Colonic mucosa (tissue), 4 donors: ENCODE measurements at regions not wholly inside any gene's neighbourhood (a gene's known extent, or its start where the extent isn't known, plus 50 kb on each side); places are given as distances from the start of the nearest gene placed in this dataset.

Source experiments
- DNase-seq: peaks from one replicate; pipeline ENCODE4 v3.0.0-alpha.2; 2020
- H3K27ac ChIP-seq: fragments of 200-600 bp; one replicate; pipeline ENCODE4 v1.8.0; 2021
- H3K27me3 ChIP-seq: fragments of 200-600 bp; one replicate; pipeline ENCODE4 v1.8.0; 2021
- H3K36me3 ChIP-seq: fragments of 200-600 bp; one replicate; pipeline ENCODE4 v1.8.0; 2021
- H3K4me1 ChIP-seq: fragments of 200-600 bp; one replicate; pipeline ENCODE4 v1.8.0; 2021; ENCODE audit warnings: mild to moderate bottlenecking
- H3K4me3 ChIP-seq: fragments of 200-600 bp; one replicate; pipeline ENCODE4 v1.8.0; 2021
- H3K9ac ChIP-seq, 2 donors: one replicate each; pipeline ENCODE4 v1.7.0; 2013; ENCODE audit warnings: control low read depth in 2 of 2, low read depth in 2 of 2, low read length in 2 of 2
- H3K9me3 ChIP-seq: fragments of 200-600 bp; one replicate; pipeline ENCODE4 v1.8.0; 2021
- intact Hi-C: fragments of 100-400 bp; cut with DNase I; formaldehyde crosslinking; loops from one replicate; pipeline ENCODE4 v1.14.1; 2022
- TF ChIP-seq, protein P1 (sequence below): fragments of 200-600 bp; IDR thresholded peaks from one replicate; pipeline ENCODE4 v1.8.0; 2022; ENCODE audit warnings: antibody characterized with exemption, mild to moderate bottlenecking
- donor health status: healthy.
- donor health status: DM: no; HTN: no; CAD: no.
- donor health status: DM: no; HTN: no; CAD: no.

DNA sequence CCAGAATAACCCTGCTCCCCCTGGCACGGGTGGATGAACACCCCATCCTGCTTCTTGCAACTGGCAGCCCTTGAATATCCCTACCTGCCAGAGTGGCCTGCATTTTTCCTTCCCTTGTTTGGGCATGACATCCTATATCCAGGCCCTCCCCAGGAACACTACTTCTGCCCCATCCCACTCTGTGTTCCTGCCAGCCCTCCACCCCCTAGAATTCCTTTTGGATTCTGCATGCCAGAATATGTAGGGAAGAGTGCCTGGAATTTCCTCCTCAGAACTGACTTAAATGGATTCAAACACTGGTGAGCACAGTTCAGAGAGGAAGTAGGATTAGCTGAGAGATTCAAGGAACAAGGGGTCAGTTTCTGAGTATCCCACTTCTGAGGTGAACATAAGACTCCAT, 123.5 kb upstream of the PELI1 start:
- no peak for DNase-seq
- intact Hi-C loops, result no loop called here
- no peaks in the 10 kb centered on the region for H3K36me3 ChIP-seq
- no peak overlapping the region for H3K9ac ChIP-seq
- no peaks in the 10 kb centered on the region for H3K27me3 ChIP-seq
- H3K27ac ChIP-seq, result no peak overlapping the region
- H3K9me3 ChIP-seq, result no peaks in the 10 kb centered on the region
- no peaks in the 10 kb centered on the region for H3K4me1 ChIP-seq
- H3K4me3 ChIP-seq, result no peak overlapping the region
- TF ChIP-seq, protein P1, sequence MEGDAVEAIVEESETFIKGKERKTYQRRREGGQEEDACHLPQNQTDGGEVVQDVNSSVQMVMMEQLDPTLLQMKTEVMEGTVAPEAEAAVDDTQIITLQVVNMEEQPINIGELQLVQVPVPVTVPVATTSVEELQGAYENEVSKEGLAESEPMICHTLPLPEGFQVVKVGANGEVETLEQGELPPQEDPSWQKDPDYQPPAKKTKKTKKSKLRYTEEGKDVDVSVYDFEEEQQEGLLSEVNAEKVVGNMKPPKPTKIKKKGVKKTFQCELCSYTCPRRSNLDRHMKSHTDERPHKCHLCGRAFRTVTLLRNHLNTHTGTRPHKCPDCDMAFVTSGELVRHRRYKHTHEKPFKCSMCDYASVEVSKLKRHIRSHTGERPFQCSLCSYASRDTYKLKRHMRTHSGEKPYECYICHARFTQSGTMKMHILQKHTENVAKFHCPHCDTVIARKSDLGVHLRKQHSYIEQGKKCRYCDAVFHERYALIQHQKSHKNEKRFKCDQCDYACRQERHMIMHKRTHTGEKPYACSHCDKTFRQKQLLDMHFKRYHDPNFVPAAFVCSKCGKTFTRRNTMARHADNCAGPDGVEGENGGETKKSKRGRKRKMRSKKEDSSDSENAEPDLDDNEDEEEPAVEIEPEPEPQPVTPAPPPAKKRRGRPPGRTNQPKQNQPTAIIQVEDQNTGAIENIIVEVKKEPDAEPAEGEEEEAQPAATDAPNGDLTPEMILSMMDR, result no peak

DNA sequence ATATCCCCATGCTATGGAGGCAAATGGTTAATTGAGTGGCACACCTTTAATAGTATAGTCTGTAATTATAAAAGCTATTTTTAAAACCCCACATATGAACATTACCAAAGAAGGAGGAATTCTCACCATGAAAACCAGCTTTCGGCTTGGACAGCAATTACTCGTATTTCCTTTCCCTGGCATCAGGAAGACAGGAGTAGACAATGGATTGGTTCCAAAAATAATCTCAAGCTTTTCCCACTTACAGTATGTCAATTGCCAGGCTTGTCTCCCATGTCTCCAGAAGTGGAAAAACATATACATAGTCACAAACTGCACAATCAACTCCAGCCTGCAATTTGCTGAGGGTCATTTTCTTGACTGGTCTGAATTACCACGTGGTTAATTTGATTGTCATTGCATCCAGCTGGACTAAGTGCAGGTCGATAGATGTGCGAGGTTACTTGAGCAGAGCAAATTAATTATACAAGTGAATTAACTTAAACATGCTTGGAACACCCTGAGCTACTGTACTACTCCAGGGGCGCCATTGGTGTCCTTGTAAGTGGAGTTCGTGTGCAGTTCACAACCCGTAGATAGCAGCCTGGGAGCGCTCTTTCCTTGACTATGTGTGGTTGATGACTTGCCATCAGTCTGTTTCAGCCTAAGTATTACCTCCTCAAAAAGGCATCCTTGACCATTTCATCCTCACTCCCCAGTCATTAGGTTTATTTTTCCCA, 124.3 kb upstream of the PELI1 start:
- H3K4me1 ChIP-seq, result no peaks in the 10 kb centered on the region
- no peak overlapping the region for H3K9ac ChIP-seq
- H3K27ac ChIP-seq, result no peak overlapping the region
- intact Hi-C loops, result no loop called here
- H3K36me3 ChIP-seq, result no peaks in the 10 kb centered on the region
- H3K4me3 ChIP-seq, result no peak overlapping the region
- H3K27me3 ChIP-seq, result no peaks in the 10 kb centered on the region
- DNase-seq, result no peak
- H3K9me3 ChIP-seq, result no peaks in the 10 kb centered on the region
- TF ChIP-seq, protein P1, result no peak

DNA sequence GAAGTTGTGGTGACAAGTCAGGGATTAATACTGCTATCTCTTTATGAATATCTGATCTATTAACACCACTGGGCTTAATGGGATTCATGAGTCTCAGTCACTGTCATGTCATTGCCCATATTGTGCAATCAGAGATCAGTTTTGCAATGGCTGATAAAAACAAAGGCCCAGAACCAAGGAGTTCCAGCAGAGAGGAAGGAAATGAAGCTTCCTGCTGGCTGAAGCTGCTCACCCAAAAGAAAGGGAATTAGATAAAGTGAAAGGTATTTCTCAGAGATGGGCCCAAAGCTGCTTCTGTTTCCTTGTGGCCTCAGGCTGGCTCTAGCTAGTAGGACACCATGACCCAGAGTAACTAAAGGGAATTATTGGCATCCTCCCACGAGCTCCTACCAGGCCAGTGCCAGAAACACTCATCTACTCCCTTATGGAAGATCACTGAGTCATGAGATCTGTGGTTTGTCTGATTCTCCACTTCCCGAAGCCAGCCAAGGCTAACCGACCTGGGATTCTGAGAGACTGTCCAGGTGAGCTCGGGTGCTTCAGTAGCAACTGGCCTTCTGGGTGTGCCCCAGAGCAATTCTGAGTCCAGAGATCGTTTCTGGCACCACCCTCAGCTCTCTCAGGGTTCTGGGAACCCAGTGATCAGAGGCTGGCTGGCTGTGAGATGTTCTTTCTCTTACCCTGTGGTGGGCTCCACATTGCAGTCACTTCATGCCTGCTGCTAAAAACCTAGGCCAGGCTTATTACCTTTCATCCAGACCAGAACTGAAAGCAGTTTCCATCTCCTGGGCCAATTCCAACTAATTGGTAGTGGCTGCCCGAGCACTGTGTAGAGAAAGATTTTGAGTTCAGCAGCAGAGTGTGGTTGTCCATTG, 129.5 kb upstream of the PELI1 start:
- intact Hi-C loops, result no loop called here
- Histone ChIP-seq H3K4me1 (peaks cover 6% of the 10 kb centered on the region), H3K4me3 (no peak overlapping the region), H3K27ac (peak overlapping the region; percentile 66), H3K9me3 (no peaks in the 10 kb centered on the region), H3K36me3 (no peaks in the 10 kb centered on the region), H3K27me3 (no peaks in the 10 kb centered on the region), H3K9ac (peak overlapping the region in 1 of 2 donors; percentile 19)
- TF ChIP-seq, protein P1, result no peak
- peak; percentile 77 for DNase-seq

DNA sequence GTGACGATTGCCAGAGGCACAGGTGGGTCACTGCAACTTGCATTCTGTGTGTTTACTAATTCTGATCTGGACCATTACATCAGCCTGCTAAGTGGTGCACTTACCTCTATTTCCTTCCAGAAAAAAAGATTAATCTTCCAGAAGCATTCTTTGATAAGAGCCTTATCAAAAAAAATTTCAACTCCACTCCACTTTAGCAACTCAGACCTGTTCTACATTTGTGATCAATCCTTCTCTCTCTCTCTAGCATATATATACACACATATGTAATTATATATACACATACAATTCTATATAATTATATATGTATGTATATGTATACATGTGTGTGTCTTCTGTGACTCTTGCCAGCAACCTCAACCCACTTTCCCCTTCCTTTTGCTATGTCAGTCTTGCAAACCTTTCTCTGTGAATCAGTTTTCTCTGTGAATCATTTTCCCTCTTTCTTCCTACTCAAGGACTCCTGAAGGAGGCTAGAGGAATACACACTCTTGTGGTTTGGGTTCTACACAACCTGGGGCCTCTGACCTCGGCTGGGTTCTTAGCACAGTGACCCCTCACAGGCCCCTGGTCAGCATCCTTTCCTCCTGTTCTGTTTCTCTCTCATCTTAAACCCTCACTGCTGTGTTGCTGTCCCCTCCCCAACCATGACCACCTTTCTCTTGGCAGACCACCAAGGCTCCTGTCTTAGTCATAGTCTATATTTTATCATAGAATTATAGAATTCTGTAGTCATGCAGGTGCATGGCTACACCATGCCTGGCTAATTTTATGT, 130.4 kb upstream of the PELI1 start:
- no peak overlapping the region for H3K4me3 ChIP-seq
- DNase-seq, result no peak
- H3K36me3 ChIP-seq, result no peaks in the 10 kb centered on the region
- intact Hi-C loops, result no loop called here
- H3K4me1 ChIP-seq, result peaks cover 6% of the 10 kb centered on the region
- H3K27me3 ChIP-seq, result no peaks in the 10 kb centered on the region
- H3K27ac ChIP-seq, result peak overlapping the region; percentile 66
- TF ChIP-seq, protein P1, result no peak
- no peaks in the 10 kb centered on the region for H3K9me3 ChIP-seq
- H3K9ac ChIP-seq, result peak overlapping the region in 1 of 2 donors; percentile 19

DNA sequence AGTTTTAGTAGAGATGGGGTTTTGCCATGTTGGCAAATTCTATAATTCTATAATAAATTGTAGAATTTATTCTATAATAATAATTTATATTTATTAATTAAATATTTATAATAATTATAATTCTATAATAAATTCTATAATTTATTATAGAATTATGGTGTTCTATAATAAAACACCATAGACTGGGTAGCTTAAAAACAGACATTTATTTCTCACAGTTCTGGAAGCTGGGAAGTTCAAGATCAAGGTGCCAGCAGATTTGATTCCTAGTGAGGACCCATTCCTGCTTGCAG, 130.9 kb upstream of the PELI1 start:
- H3K4me1 ChIP-seq, result peaks cover 6% of the 10 kb centered on the region
- no peak overlapping the region for H3K9ac ChIP-seq
- no peak overlapping the region for H3K27ac ChIP-seq
- DNase-seq, result no peak
- no peaks in the 10 kb centered on the region for H3K9me3 ChIP-seq
- TF ChIP-seq, protein P1, result no peak
- H3K36me3 ChIP-seq, result no peaks in the 10 kb centered on the region
- H3K27me3 ChIP-seq, result no peaks in the 10 kb centered on the region
- intact Hi-C loops, result no loop called here
- no peak overlapping the region for H3K4me3 ChIP-seq
